ENCODE measurements at regions not wholly inside any gene's neighbourhood (a gene's known extent, or its start where the extent isn't known, plus 50 kb on each side); places are given as distances from the start of the nearest gene placed in this dataset.

GRCh38 chr9:21585756-21586752 is 103.9 kb upstream of the IFNE start:
- no peak for TF ChIP-seq CTCF (IDR thresholded peaks at IDR 0.05)
- TF ChIP-seq POLR2A (IDR thresholded peaks at IDR 0.05): no peak
